Lower leg skin (tissue), 3 donors: ENCODE measurements at regions not wholly inside any gene's neighbourhood (a gene's known extent, or its start where the extent isn't known, plus 50 kb on each side); places are given as distances from the start of the nearest gene placed in this dataset.

Source experiments
- CTCF ChIP-seq, 3 donors: fragments of 450-650 bp; IDR thresholded peaks; one replicate each; pipeline ENCODE4 v1.5.1; 2016; ENCODE audit warnings: antibody characterized with exemption in 3 of 3, mild to moderate bottlenecking in 3 of 3, moderate library complexity in 2 of 3
- POLR2A ChIP-seq, 2 donors: fragments of 450-650 bp; IDR thresholded peaks; one replicate each; pipeline ENCODE4 v1.6.1; 2016 to 2017; ENCODE audit warnings: antibody characterized with exemption in 2 of 2, mild to moderate bottlenecking in 1 of 2, moderate library complexity in 1 of 2

GRCh38 chr12:127189992-127190391 is 1077.0 kb upstream of the TMEM132C start:
- no peak for TF ChIP-seq CTCF (IDR thresholded peaks at IDR 0.05)
- TF ChIP-seq POLR2A (IDR thresholded peaks at IDR 0.05), result no peak
